AG09319 (cell line): ENCODE measurements at regions not wholly inside any gene's neighbourhood (a gene's known extent, or its start where the extent isn't known, plus 50 kb on each side); places are given as distances from the start of the nearest gene placed in this dataset.

Experiments
- DNase-seq: peaks from one replicate; pipeline ENCODE4 v3.0.0-alpha.2; 2010; ENCODE audit warnings: low read depth; ENCODE audit errors: extremely low read depth
- TF ChIP-seq, protein P1 (sequence below): IDR thresholded peaks from 2 replicates; pipeline ENCODE4 v1.5.1; 2011; ENCODE audit warnings: low read depth, mild to moderate bottlenecking, inconsistent platforms, low read length, moderate library complexity

DNA sequence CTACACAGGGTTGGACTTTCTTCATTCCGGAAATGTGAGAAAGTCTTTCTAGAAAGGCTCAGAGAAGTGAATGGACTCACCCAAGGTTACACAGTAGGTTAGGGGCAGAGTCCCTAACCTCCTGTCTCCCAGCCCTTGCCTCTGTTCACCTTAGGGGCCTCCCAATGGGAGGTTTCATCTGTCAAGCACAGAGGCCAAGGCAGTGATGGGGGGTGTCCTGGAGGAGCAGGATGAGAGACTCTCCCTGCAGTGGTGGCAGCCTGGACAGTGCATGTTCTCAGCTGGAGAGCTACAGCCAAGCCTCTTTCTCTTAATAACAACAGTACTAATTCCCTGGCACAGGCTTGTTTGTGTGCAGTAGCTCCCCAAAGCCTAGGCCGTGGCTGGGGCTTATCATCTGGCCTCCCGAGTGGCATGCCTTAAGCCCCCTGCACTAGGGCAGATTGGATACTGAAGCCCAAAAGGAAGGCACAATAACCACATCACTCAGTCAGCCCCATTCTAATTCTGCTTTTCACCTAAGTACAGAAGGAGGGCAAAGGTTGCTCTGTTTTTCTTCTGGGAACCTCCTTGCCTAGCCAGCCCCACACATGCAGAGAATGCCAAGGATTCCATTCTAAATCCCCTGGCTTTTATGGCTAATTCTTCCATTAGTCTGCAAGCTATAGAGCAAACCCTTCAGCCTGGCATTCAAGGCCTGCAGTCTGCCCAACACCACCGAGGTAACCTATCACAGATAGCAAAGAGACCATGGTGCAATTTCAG is 50.2 kb upstream of the XPA start:
- DNase-seq: no peak

DNA sequence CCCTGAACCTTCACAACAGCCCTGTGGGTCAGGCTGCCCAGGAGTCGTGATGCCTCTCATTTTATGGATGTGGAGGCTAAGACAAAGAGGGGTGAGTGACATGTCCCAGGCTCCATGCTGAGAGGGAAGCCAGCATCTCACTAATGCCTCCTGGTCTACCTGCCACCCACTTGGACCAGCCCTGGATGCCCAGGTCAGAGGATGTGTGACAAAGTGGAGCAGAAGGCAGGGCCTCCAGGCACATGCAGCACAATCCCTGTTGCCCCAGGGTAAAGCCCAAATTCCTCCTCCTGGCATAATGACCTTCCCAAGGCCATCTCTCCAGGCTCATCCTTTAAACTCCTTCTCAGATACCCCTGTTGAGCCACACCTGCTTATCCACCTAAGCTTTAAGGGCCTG is 51.4 kb upstream of the XPA start:
- no peak for DNase-seq
- TF ChIP-seq, protein P1, sequence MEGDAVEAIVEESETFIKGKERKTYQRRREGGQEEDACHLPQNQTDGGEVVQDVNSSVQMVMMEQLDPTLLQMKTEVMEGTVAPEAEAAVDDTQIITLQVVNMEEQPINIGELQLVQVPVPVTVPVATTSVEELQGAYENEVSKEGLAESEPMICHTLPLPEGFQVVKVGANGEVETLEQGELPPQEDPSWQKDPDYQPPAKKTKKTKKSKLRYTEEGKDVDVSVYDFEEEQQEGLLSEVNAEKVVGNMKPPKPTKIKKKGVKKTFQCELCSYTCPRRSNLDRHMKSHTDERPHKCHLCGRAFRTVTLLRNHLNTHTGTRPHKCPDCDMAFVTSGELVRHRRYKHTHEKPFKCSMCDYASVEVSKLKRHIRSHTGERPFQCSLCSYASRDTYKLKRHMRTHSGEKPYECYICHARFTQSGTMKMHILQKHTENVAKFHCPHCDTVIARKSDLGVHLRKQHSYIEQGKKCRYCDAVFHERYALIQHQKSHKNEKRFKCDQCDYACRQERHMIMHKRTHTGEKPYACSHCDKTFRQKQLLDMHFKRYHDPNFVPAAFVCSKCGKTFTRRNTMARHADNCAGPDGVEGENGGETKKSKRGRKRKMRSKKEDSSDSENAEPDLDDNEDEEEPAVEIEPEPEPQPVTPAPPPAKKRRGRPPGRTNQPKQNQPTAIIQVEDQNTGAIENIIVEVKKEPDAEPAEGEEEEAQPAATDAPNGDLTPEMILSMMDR: no peak

More for the DNA sequence above, 50.2 kb upstream of the XPA start:
- TF ChIP-seq, protein P1: no peak

DNA sequence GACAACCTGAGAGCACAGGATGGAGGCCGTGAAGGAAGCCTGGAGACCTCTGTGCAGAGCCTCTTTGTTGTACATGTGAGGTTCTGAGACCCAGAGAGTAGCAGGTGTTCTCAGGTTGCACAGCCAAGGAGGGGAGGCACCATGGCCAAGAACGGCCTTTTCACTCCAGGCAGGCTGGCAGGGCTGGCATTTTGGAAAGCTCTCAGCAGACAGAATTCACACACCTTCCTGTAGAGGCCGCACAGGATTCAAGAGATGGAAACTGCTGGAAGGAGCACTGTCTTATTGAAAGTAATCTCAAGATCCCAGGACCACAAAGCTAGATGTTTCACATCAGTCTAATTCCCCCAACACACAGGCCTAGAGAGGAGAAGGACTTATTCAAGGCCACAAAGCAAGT is 52.8 kb upstream of the XPA start:
- TF ChIP-seq, protein P1: no peak
- DNase-seq: no peak

DNA sequence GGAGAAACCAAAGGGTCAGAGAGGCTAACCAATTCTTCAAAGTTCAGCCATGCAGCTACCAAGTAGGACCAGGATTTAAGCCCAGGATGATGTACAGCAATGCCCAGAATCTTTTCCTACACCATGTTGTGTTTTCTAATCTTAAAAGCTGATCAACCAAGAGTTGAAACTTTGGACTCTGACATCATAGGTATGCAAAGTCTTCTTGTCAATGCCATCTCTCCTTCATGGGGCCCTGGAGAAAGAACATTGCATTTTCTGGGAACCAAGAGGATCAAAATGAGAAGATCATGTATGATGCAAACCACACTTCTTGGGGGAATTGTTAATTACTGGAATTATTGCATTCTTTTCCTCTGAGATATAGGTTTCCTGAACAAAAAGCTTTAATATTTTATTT is 54.4 kb upstream of the XPA start:
- no peak for DNase-seq
- TF ChIP-seq, protein P1: no peak

DNA sequence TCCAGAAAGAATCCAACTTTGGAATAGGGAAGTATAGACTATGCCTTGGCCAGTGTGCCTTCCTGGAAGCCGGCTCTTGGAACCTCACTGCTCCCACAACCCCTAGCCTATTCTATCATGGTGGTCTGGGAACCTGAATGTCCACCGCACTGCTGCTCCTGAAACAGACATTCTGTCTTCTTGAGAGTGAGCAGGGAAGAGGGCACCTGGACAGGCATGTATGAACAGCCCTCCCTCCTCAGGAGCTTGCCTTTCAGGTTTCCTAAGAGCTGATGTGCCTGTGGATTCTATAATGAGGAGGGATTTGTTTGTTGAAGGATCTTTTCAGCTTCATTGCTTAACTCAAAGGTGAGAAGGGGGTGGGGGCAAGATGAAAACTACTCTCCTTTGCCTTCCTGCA is 55.1 kb upstream of the XPA start:
- DNase-seq: no peak
- TF ChIP-seq, protein P1: no peak

DNA sequence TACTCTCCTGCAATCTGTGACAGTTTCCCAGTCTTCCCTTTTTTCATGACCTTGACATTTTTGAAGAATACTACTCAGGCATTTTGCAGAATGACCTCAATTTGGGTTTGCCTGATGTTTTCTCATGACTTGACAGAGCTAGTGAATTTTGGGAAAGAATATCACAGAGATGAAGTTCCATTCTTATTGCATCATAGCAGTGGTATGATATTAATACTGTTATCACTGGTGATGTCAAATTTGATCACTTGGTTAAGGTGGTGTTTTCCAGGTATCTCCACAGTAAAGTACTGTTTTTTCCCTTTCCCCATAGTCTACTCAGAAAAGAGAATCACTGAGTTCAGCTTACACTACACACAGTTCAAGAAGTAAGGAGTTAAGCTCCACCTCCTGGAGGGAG is 56.2 kb upstream of the XPA start:
- TF ChIP-seq, protein P1: no peak
- no peak for DNase-seq

DNA sequence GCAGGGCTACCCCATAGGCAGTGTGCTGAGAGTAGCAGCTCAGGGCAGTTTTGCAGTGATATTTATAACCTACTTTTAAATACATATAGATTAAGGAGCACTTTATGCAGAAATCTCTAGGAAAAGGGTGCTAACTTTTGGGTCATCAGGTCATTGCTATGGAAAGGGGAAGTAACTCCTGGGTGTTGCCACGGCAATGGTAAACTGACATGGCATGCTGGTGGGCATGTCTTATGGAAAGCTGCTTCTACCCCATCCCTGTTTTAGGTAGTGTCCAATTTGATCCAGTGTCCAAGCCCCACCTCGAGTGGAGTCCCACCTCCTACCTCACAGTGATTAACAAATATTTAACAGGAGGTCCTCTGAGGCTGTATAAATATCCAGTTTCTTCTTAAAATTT is 56.8 kb upstream of the XPA start:
- TF ChIP-seq, protein P1: no peak
- no peak for DNase-seq
